A673 (cell line): ENCODE measurements at regions not wholly inside any gene's neighbourhood (a gene's known extent, or its start where the extent isn't known, plus 50 kb on each side); places are given as distances from the start of the nearest gene placed in this dataset.

Experiments
- BruUV-seq: library from RNA; stranded (reverse); fragments of 400-500 nt; replicated peaks from 2 replicates; lab custom pipeline; 2021; lab: Mats Ljungman, UMichigan
- CTCF ChIA-PET: fragments of 300-600 bp; sonication (Branson Sonifier 250); formaldehyde crosslinking; loops from one replicate; lab custom pipeline; 2022; ENCODE audit warnings: antibody characterized with exemption; lab: Charles Lee
- POLR2A ChIA-PET: fragments of 300-600 bp; sonication (Branson Sonifier 250); formaldehyde crosslinking; loops from one replicate; lab custom pipeline; 2022; ENCODE audit warnings: antibody characterized with exemption; ENCODE audit not compliant: low non-redundant PET; lab: Charles Lee
- DNase-seq: peaks from one replicate; pipeline ENCODE4 v3.0.0-alpha.2; 2015; ENCODE audit warnings: low spot score
- H3K27ac ChIP-seq: fragments of 200-600 bp; sonication (generic); 2 replicates; pipeline ENCODE4 v1.5.1; 2016; ENCODE audit warnings: mixed run types, low read depth, mild to moderate bottlenecking, mixed read lengths, antibody characterized with exemption, low read length; ENCODE audit not compliant: poor library complexity, severe bottlenecking
- H3K27me3 ChIP-seq: fragments of 200-600 bp; sonication (generic); replicated peaks from 2 replicates; pipeline ENCODE4 v1.6.1; 2017; ENCODE audit warnings: mixed run types, low read depth, mild to moderate bottlenecking, mixed read lengths, antibody characterized with exemption, low read length; ENCODE audit not compliant: insufficient read depth, poor library complexity
- H3K36me3 ChIP-seq: fragments of 200-600 bp; sonication (generic); 2 replicates; pipeline ENCODE4 v1.6.1; 2016; ENCODE audit warnings: mixed run types, mild to moderate bottlenecking, mixed read lengths, antibody characterized with exemption, low read length; ENCODE audit not compliant: insufficient read depth, poor library complexity, severe bottlenecking
- H3K4me1 ChIP-seq: fragments of 200-600 bp; sonication (generic); 2 replicates; pipeline ENCODE4 v1.6.1; 2017; ENCODE audit warnings: mixed run types, mild to moderate bottlenecking, mixed read lengths, antibody characterized with exemption, low read length; ENCODE audit not compliant: insufficient read depth, poor library complexity, severe bottlenecking
- H3K4me3 ChIP-seq: fragments of 200-600 bp; sonication (generic); 2 replicates; pipeline ENCODE4 v1.5.1; 2016; ENCODE audit warnings: low read depth, mixed run types, mild to moderate bottlenecking, mixed read lengths, low read length; ENCODE audit not compliant: poor library complexity, severe bottlenecking
- H3K9me3 ChIP-seq: fragments of 200-600 bp; sonication (generic); 2 replicates; pipeline ENCODE4 v1.6.1; 2016; ENCODE audit warnings: mixed run types, low read depth, mild to moderate bottlenecking, mixed read lengths, antibody characterized with exemption, low read length; ENCODE audit not compliant: poor library complexity, severe bottlenecking
- EZH2 ChIP-seq: fragments of 200-600 bp; sonication (generic); IDR thresholded peaks from 2 replicates; pipeline ENCODE4 v1.6.1; 2017; ENCODE audit warnings: borderline replicate concordance, low read depth, mild to moderate bottlenecking, mixed read lengths, antibody characterized with exemption, low read length; ENCODE audit not compliant: poor library complexity, severe bottlenecking
- intact Hi-C: fragments of 100-400 bp; cut with micrococcal nuclease; formaldehyde crosslinking; loops from one replicate; pipeline ENCODE4 v1.10.0; 2022; ENCODE audit not compliant: unreplicated experiment
- TF ChIP-seq, protein P1 (sequence below): fragments of 300-800, 200-600 bp; sonication (generic); conservative IDR thresholded peaks from 2 replicates; pipeline ENCODE4 v1.5.1; 2017; ENCODE audit warnings: low read depth, mild to moderate bottlenecking, antibody characterized with exemption, low read length, moderate library complexity, mixed read lengths

GRCh38 chr16:63682844-63683243, 1439.0 kb downstream of the CDH11 start:
- CTCF ChIA-PET = no interaction called here
- Histone ChIP-seq H3K4me3 (no peak overlapping the region), H3K27me3 (no peaks in the 10 kb centered on the region), H3K9me3 (no peaks in the 10 kb centered on the region), H3K36me3 (no peaks in the 10 kb centered on the region), H3K27ac (no peak overlapping the region), H3K4me1 (no peaks in the 10 kb centered on the region)
- no TSS peak for BruUV-seq
- POLR2A ChIA-PET = no interaction called here
- no peak for TF ChIP-seq EZH2
- TF ChIP-seq, protein P1, sequence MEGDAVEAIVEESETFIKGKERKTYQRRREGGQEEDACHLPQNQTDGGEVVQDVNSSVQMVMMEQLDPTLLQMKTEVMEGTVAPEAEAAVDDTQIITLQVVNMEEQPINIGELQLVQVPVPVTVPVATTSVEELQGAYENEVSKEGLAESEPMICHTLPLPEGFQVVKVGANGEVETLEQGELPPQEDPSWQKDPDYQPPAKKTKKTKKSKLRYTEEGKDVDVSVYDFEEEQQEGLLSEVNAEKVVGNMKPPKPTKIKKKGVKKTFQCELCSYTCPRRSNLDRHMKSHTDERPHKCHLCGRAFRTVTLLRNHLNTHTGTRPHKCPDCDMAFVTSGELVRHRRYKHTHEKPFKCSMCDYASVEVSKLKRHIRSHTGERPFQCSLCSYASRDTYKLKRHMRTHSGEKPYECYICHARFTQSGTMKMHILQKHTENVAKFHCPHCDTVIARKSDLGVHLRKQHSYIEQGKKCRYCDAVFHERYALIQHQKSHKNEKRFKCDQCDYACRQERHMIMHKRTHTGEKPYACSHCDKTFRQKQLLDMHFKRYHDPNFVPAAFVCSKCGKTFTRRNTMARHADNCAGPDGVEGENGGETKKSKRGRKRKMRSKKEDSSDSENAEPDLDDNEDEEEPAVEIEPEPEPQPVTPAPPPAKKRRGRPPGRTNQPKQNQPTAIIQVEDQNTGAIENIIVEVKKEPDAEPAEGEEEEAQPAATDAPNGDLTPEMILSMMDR = no peak
- no peak for DNase-seq
- intact Hi-C loops = no loop called here

DNA sequence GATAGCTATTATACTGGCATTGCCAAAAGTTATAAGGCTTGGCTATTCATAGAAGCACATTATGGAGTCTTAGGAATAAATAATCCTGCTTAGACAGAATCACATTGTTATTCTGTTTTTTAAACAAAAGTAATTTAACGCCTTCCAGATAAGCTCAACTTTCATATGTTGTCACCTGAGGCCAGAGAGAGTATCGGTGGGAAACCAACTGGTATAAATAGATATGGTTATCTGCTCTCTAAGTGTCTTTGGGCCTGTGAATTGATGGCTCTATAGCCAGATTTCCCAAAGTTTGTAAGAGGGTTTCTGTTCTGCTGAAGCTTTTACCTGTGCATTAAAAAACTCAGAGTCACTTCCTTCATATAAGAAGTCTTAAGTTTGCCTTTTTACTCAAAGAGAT, 1449.4 kb downstream of the CDH11 start:
- CTCF ChIA-PET = no interaction called here

DNA sequence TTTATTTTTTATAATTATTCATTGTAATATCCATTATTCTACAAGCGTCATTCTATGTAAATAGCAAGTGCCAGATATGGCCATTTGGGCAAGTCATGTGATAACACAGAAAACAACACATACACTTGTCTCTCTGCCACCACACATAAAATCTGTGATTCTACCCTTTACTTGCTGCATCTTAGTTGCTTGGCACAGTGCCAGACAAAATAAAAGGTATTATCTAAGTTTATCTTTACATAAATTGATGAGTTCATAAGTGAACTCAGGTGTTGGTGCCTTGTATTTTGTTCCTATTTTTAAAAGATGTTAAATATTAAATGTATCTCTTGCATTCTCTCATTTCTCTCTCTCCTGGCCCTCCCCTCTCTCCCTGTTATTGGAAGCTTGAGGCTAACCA, 1458.7 kb downstream of the CDH11 start:
- intact Hi-C loops = no loop called here
- H3K4me3 ChIP-seq = no peak overlapping the region
- H3K27ac ChIP-seq = no peak overlapping the region
- CTCF ChIA-PET = no interaction called here
- H3K4me1 ChIP-seq = no peaks in the 10 kb centered on the region
- POLR2A ChIA-PET = no interaction called here
- no peak for DNase-seq
- H3K9me3 ChIP-seq = no peaks in the 10 kb centered on the region
- TF ChIP-seq EZH2 = no peak
- TF ChIP-seq, protein P1 = no peak
- no peaks in the 10 kb centered on the region for H3K27me3 ChIP-seq
- H3K36me3 ChIP-seq = no peaks in the 10 kb centered on the region
- BruUV-seq = no TSS peak

More for the DNA sequence above, 1449.4 kb downstream of the CDH11 start:
- intact Hi-C loops = no loop called here
- Histone ChIP-seq H3K4me1 (no peaks in the 10 kb centered on the region), H3K4me3 (no peak overlapping the region), H3K9me3 (no peaks in the 10 kb centered on the region), H3K27me3 (no peaks in the 10 kb centered on the region), H3K36me3 (no peaks in the 10 kb centered on the region), H3K27ac (no peak overlapping the region)
- no peak for DNase-seq
- TF ChIP-seq EZH2 = no peak
- TF ChIP-seq, protein P1 = no peak
- POLR2A ChIA-PET = no interaction called here
- no TSS peak for BruUV-seq
